ENCODE measurements at regions not wholly inside any gene's neighbourhood (a gene's known extent, or its start where the extent isn't known, plus 50 kb on each side); places are given as distances from the start of the nearest gene placed in this dataset.
"Not testable (repeated sequence)": the region's sequence is repeated elsewhere in the genome, so short reads cannot be mapped to it uniquely, and the experiment has no call there.

DNA sequence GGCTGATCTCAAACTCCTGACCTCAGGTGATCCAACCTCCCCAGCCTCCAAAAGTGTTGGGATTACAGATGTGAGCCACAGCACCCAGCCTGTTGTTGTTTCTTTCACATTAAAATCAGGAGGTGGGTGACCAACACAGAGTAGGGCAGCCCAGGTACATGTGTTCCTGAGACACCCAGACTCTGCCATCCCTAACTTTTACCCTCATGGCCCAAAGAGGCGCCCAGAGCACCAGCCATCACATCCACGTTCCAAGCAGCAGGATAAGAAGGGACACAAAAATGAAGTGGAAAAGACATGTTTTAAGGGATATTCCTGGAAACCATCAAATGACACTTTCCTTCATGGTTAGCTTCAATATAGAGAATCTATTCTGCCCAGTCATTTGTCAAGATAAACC lies 159.6 kb upstream of the KLF6 start:
- no peak for DNase-seq

DNA sequence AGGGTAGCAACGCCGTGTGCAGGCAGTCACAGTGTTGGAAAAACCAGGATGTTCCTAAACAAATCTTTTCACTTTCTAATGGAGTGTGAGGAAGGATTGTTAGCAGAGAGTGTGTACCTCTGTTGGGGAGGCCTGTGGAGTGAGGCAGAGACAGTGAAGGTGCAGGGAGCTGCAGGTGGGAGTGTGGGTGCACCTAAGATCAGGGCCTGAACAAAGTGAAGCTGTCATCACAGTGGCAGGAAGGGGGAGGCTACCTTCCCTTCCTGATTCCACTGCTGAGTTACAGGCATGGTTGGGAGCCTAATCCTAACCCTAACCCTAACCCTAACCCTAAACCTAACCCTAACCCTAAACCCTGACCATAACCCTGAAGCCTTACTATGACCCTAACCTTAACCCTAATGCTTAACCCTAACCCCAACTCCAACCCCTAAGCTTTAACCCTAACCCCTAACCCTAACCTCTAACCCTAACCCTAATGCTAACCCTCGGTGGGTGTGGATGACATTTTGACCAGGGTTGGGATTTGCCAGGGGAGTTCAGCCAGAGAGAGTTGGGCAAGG lies 158.8 kb upstream of the KLF6 start:
- no peak for DNase-seq

DNA sequence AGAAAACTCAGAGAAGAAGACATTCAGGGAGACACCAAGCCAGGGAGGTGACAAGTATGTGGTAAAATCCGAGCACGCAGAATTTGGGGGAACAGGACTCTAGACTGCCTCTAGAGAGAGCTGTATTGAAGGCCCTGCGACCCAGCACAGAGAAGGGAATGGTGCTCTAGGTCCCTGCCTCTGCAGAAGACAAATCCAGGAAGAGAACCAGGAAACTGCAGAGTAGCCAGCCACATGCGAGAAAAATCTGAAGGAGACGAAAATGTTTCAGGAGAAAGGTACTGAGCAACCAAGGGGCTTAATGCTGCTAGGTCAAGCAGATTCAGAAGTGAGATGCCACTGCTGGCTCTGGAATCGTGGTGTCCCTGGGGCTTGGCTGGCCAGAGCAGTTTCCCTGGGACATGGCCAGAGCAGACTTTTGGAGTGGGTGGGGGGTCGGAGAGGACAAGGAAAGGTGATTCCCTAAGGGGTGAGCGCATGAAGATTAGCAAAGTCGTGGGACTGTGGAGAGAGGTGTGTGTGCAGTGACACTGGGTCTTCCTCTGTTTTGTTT lies 158.0 kb upstream of the KLF6 start:
- DNase-seq: no peak

DNA sequence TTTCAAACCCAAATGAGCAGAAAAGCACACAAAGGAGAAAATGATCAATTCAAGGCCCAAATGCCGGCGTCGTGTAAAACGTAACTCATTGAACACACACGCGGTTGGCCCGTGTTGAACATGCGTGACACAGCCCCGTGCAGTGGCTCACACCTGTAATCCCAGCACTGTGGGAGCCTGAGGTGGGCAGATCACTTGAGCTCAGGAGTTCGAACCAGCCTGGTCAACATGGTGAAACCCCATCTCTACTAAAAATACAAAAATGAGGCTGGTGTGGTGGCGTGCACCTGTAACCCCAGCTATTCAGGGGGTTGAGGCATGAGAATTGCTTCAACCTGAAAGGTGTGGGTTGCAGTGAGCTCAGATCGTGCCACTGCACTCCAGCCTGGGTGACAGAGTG lies 156.7 kb upstream of the KLF6 start:
- DNase-seq: no peak

- no peak for DNase-seq
Observed at GRCh38 chr10:3936422-3937040, 151.5 kb upstream of the KLF6 start.

- peak; percentile 59 to 79 for DNase-seq
Observed at GRCh38 chr10:3935933-3936359, 150.9 kb upstream of the KLF6 start.

DNA sequence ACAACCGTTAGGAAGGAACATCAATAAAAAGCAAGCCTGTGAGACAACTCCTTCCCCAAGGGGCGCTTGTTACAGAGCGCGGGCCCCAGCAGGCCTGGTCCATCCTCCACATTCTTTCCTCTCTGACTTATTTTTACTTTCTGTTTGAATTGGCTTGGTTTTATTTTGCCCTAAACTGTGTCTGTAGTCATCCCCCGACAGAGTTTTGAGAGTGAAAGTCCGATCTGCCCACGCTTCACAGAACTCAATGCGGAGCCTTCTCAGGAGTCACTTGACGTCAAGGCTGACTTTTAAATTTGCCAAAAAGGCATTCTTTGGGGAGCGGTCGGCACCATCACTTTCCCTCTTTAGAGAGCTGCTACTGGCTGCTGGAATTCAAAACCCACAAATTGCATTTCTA lies 150.1 kb upstream of the KLF6 start:
- DNase-seq: no peak

GRCh38 chr10:3933733-3934132 lies 148.7 kb upstream of the KLF6 start:
- DNase-seq: no peak

GRCh38 chr10:3932597-3933375 lies 147.8 kb upstream of the KLF6 start:
- no peak for DNase-seq

DNA sequence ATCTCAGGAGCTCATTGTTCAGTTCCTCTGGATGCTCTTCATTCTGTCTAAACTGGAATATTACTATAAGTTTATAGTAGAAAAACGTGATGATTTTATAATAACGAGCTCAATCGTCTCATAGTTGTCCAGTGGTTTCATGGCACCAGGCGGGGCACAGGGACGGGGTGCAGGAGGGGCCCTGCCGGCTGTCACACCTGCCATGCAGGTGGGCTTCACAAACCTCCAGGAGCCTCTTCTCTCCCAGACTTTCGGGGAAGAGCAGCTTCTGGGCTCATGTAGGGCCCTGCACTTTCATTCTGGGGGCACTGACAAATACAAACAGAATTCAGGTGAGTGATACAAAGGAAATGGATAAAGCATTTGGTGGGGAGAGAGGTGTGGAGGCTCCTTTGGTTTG lies 146.9 kb upstream of the KLF6 start:
- DNase-seq: no peak

- DNase-seq: no peak
Observed at GRCh38 chr10:3931224-3931623, 146.2 kb upstream of the KLF6 start.

GRCh38 chr10:3928569-3928968 lies 143.6 kb upstream of the KLF6 start:
- no peak for DNase-seq

- no peak for DNase-seq
Observed at GRCh38 chr10:3928078-3928477, 143.1 kb upstream of the KLF6 start.

DNA sequence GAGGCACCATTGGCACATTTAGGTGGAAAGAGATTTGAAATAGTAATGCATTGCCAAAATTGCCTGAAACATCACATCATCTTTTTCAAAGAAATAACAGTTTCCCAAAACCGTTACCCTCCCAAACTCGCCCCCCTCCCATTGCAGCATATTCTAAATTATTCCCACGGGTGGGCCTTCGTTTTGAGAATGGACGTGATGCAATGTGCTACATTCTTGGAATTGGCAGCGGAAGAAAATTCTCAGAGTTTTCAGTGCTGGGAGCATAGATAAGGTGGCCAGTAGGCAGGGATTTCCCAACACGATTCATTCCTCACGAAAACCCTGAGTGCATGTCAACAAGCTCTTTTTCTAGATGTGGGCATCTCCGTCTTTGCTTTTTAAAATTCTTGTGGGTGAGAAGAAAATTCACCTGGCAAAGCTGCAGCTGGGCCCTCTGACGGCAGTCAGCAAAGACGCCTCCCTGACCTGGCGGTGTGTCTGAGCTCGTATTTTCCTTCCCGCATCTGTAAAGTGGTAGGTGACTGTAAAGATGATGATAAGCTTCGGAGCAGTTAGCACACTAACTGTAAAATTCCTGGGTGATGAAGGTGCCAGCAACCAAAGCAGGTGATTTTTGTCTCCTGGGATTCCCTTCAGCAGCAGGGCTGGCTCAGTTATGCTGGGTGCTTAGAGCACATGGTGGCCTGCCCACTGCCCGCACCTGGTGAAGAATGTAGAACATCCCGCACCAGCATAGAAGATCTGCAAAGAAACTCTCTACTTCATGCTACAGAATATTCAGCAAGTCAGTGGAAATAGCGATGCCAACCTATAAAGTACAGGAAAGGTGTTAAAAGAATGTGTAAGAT lies 141.9 kb upstream of the KLF6 start:
- DNase-seq: no peak

DNA sequence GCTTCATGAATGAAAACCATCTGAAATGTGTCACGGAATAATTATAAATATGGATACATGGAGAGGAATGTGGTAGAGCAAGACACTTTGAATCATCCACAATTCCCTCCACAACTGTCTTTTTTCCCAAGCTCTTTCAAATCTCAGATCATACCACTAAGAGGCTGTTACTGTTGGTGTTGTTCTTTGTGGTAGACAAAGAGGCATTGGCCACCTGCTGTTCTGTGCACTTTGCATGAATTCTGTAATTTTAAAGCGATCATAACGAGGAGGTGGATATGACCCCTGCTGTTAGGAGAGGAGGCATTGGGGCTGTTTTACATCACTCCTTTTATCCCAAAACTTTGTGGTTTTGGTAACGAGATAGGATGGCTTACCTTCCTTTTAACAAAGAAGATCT lies 141.2 kb upstream of the KLF6 start:
- no peak for DNase-seq

GRCh38 chr10:3925184-3925583 lies 140.2 kb upstream of the KLF6 start:
- no peak for DNase-seq

DNA sequence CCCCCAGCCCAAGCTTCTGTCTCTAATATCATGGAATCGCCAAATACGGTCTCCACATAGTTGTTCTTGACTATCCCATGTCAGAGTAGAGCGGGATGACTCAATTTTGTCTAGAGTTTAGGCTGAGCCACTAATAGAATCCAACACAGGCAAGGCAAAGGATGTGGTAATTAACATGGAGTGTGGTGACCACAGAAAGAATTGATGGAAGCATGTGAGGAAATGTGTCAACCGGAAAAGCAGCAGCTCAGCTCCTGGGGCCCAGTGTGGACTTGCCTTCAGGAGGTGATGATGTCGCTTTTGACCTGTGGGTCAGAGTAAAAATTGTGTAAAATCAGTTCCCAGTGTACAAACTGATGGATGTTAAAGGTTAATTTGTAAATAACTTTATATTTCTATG lies 139.3 kb upstream of the KLF6 start:
- no peak for DNase-seq

- no peak for DNase-seq
Observed at GRCh38 chr10:3923033-3923432, 138.0 kb upstream of the KLF6 start.

DNA sequence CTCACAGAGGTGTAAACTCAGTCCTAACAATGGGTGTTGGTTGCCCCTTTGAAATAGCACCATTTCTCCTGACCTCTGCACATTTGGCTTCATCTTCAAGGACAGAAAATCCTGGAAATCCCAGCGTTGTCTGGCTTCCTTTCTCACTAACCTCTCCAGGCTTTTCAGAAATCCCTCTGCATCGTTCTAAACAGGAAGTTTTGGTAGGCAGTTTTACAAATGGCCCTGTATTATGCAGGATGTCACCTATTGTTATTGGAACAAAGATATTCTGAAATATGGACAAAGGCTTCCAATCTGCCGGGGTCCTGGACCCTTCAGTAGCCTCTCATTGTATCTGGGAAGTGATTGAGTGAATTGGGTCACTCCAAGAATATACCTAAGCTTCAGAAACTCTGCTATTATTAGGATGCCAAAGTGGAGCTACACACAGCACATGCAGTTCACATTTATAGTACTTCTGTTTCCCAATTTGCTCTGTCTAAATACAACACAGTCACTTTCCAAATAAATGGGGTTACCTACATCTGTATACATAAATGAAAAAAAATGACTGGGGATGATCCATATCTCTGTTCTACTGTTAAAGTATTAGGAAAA lies 134.8 kb upstream of the KLF6 start:
- no peak for DNase-seq

DNA sequence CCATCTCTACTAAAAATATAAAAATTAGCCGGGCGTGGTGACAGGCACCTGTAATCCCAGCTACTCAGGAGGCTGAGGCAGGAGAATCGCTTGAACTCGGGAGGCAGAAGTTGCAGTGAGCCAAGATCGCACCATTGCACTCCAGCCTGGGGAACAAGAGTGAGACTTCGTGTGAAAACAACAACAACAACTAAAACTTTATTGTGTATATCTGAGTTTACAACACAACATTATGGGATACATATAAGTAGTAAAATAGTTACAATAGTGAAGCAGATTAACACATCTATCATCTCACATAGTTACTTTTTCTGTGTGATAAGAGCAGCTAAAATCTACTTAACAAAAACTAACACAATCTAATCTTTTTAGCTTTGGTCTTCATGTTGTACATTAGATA lies 132.4 kb upstream of the KLF6 start:
- not testable (repeated sequence) for DNase-seq

- no peak for DNase-seq
Observed at GRCh38 chr10:3914733-3915132, 129.7 kb upstream of the KLF6 start.

DNA sequence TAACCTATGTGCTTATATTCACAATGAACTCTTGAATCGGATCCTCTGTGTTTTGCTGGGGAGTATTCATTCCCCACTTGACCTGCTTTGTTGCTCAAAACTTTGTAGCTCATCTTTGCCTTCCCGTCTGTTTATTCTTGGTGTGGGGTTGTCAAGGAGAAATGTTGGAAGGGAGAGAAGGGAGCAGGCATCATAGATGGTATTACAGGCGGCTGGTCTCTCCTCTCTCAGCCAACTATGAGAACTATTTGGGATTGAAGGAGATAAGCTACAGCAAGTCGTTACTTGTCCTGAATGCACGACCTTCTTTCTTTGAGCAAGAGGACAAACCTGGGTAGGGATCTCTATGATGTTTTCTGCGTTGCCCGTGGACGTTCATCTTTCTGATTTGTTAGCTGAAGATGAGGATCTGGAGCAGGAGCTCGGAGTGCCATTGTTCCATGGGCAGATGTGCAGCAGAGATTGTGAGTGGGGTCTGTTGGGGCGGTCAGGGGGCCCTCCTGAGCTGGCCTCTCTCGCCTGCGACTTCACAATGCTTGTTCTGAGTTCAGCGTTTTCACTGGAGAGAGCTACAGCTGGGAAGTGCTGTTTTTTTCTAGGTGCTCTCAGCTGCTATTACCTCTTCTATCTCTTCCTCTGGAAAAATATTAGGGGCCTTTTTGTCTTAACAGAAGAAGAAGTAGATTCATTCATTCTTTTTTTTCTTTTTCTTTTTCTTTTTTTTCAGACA lies 126.9 kb upstream of the KLF6 start:
- no peak for DNase-seq

Data from NCI-H446 (cell line).